ENCODE measurements at regions not wholly inside any gene's neighbourhood (a gene's known extent, or its start where the extent isn't known, plus 50 kb on each side); places are given as distances from the start of the nearest gene placed in this dataset.
"Not testable (repeated sequence)": the region's sequence is repeated elsewhere in the genome, so short reads cannot be mapped to it uniquely, and the experiment has no call there.

DNA sequence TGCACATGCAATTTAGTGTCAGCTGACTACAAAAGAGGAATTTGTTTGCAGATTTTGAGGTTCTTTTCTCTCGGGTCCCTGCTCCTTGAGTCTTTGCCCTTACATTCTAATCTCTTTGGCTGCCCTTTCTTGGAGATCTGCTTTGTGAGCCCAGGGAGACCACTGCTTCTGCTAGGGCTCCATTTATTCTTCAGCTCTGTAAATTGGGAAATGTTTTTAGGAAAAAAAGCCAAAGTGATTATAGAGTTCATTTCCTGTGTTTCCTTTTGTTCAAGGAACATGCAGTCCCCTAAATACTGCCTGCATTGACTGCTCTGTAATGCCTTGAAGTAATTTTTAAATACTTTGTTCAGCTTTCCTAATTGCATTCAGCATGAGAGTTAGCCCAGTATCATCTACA is 197.4 kb downstream of the CSNK1G3 start:
- Histone ChIP-seq H3K27me3 (ENCODE audit: control insufficient read depth, insufficient read depth, low read length) (no peaks in the 10 kb centered on the region), H3K9me3 (ENCODE audit: control insufficient read depth, low read length) (no peaks in the 10 kb centered on the region), H3K36me3 (ENCODE audit: control insufficient read depth, insufficient read depth, low read length) (no peaks in the 10 kb centered on the region), H3K4me3 (ENCODE audit: low read length) (no peak overlapping the region), H3K9ac (ENCODE audit: low read length) (no peak overlapping the region), H3K4me1 (ENCODE audit: control insufficient read depth, insufficient read depth, low read length) (no peaks in the 10 kb centered on the region)

DNA sequence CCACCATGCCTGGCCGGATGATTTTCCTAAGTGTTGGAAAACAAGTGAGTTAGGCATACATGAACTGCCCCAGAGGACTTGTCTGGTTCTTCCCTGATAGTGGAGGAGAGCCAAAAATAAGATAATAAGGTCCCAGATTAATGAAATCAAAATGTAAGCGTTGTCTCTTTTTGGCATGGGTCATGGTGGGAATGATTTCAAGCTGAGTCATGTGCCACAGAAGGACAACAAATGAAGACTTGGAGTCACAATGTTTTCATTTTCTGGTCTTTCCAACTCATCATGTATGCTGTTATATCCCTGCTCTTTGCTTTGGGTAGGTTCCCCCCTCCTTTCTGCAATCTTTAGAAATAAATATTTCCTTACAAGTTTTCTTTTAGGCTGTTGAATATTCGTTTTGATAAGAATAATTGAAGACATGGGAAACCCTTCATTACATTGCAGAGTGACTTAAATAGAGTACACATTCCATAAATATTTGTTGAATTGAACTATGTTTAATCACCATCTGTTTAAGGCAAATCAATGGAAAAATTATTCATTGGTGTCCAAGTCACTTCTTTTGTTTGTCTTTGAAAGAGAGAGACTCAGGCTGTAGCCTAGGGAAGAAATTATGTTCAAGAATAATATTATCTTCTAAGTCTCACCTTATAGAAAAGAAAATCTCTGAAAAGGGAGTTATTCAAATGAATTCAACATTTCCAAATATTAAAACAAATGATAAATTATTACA is 196.3 kb downstream of the CSNK1G3 start:
- H3K36me3 ChIP-seq (ENCODE audit: control insufficient read depth, insufficient read depth, low read length) = no peaks in the 10 kb centered on the region
- no peaks in the 10 kb centered on the region for H3K9me3 ChIP-seq (ENCODE audit: control insufficient read depth, low read length)
- no peak overlapping the region for H3K9ac ChIP-seq (ENCODE audit: low read length)
- H3K4me3 ChIP-seq (ENCODE audit: low read length) = no peak overlapping the region
- no peaks in the 10 kb centered on the region for H3K27me3 ChIP-seq (ENCODE audit: control insufficient read depth, insufficient read depth, low read length)
- H3K4me1 ChIP-seq (ENCODE audit: control insufficient read depth, insufficient read depth, low read length) = no peaks in the 10 kb centered on the region

DNA sequence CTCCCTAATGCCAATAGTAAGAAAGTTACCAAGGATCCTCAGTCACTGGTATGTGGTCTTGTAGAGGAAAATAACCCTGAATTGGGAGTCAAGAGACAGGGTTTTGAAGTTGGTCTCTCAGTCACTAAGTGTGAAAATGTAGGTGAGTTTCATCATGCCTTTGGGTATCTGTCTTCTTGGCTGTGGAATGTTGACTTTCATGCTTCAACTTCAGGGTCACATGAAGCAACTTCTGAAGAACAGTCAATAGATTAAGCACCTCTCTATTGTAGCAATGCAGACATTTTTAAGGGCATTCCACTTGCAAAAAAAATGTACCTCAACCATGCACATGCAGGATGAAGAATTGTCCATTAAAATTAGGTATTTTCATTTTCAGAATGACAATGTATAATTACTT is 194.6 kb downstream of the CSNK1G3 start:
- Histone ChIP-seq H3K9ac (ENCODE audit: low read length) (no peak overlapping the region), H3K27me3 (ENCODE audit: control insufficient read depth, insufficient read depth, low read length) (no peaks in the 10 kb centered on the region), H3K36me3 (ENCODE audit: control insufficient read depth, insufficient read depth, low read length) (no peaks in the 10 kb centered on the region), H3K9me3 (ENCODE audit: control insufficient read depth, low read length) (no peaks in the 10 kb centered on the region), H3K4me3 (ENCODE audit: low read length) (no peak overlapping the region), H3K4me1 (ENCODE audit: control insufficient read depth, insufficient read depth, low read length) (no peaks in the 10 kb centered on the region)

DNA sequence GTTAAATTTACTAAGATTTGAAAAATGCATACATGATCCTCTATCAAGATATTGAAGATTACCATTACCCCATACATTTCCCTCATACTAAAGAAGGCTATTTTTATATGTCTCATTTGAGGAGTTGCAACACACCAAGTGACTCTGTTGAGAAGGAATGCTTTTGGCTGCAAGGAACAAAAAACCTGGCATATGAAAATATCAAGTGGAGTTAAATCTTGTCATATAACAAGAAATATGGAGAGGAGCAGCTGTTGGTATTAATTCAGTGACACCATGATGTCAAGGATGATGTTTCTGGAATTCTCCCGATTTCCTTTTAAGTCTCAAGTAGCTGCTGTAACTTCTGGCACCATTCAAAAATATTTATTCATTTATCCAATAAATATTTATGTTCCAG is 193.8 kb downstream of the CSNK1G3 start:
- no peaks in the 10 kb centered on the region for H3K36me3 ChIP-seq (ENCODE audit: control insufficient read depth, insufficient read depth, low read length)
- H3K4me1 ChIP-seq (ENCODE audit: control insufficient read depth, insufficient read depth, low read length) = no peaks in the 10 kb centered on the region
- H3K9me3 ChIP-seq (ENCODE audit: control insufficient read depth, low read length) = no peaks in the 10 kb centered on the region
- H3K9ac ChIP-seq (ENCODE audit: low read length) = no peak overlapping the region
- no peaks in the 10 kb centered on the region for H3K27me3 ChIP-seq (ENCODE audit: control insufficient read depth, insufficient read depth, low read length)
- H3K4me3 ChIP-seq (ENCODE audit: low read length) = no peak overlapping the region

DNA sequence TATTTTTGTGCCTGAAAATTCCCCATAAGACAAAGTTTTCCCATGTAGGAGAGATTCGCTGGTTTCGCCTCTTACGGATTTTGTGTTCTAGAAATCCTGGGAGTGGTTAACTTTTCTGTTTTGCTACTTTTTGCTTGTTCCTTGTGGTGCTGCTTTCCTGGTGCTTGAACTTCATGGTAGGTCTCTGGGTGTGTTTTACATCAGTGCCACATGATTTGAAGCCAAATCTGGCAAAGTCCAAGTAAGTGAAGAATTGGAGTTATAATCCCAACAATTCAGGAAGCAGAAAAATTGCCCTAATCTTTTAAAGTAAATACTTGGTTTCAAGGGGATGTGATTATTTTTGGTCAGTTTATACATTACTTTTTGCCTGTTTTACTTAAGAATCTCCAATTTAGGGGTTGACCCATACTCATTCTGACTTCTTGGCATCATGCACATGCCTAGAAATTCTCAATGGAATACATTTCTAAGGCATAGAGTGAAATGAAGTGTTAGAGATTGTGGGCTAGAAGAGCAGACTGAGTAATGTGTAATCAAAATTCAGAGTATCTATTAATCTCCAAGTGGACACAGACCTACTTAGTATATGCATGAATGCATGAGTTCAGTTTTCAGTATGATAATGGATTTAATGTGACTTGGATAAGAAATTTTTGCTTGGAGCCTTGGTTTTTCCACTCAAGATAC is 189.7 kb downstream of the CSNK1G3 start:
- Histone ChIP-seq H3K4me3 (ENCODE audit: low read length) (no peak overlapping the region), H3K36me3 (ENCODE audit: control insufficient read depth, insufficient read depth, low read length) (no peaks in the 10 kb centered on the region), H3K9ac (ENCODE audit: low read length) (no peak overlapping the region), H3K9me3 (ENCODE audit: control insufficient read depth, low read length) (no peaks in the 10 kb centered on the region), H3K27me3 (ENCODE audit: control insufficient read depth, insufficient read depth, low read length) (no peaks in the 10 kb centered on the region), H3K4me1 (ENCODE audit: control insufficient read depth, insufficient read depth, low read length) (no peaks in the 10 kb centered on the region)

DNA sequence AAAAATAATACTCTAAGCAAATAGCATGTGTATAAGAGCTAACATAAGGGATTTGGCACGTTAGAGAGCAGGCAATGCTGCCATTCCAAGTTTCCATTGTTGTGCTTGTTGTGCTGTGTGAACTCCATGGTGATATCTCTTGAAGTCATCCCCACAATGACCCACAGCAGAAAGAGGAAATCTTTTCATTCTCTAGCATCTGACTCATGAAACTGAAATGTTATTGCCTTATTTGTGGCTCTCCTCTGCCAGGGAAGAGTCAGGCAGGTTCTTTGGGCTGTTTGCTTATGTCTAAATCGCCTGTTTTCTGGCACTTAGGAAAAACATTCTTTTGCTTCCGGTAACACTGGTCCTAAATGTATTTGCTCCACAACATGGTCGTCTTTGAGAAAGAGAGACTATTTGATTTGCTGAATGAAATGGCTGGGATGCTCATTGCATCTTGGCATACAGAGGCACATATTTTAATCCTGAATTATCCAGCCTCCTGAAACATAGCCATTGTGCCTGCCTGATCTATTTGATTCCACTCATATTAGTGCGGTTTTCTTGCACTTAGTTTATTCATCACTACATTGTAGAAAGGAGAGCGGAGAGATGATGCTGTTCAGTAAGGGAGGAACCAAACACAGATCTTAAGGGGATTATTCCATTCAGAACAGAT is 188.8 kb downstream of the CSNK1G3 start:
- H3K4me3 ChIP-seq (ENCODE audit: low read length) = no peak overlapping the region
- no peak overlapping the region for H3K9ac ChIP-seq (ENCODE audit: low read length)

DNA sequence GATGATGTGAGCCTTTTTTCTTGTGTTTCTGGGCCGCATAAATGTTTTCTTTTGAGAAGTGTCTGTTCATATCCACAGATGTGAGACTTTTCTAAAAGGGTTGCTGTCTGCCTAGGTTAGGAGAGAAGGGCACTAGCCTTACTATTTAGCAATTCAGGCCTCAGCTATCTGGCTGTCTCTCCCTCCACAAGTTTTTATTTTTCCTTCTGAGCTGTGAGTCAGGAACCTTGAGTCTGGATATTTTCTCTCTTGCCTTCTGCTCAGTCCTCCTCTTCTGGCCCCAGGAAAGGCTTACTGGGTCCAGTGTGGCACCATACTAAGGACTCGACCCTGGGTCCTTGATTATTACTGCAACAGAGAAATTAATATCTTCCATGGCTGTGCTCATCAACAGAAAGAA is 187.6 kb downstream of the CSNK1G3 start:
- no peaks in the 10 kb centered on the region for H3K36me3 ChIP-seq (ENCODE audit: control insufficient read depth, insufficient read depth, low read length)
- H3K9ac ChIP-seq (ENCODE audit: low read length) = no peak overlapping the region
- H3K9me3 ChIP-seq (ENCODE audit: control insufficient read depth, low read length) = no peaks in the 10 kb centered on the region
- no peak overlapping the region for H3K4me3 ChIP-seq (ENCODE audit: low read length)
- no peaks in the 10 kb centered on the region for H3K4me1 ChIP-seq (ENCODE audit: control insufficient read depth, insufficient read depth, low read length)
- no peaks in the 10 kb centered on the region for H3K27me3 ChIP-seq (ENCODE audit: control insufficient read depth, insufficient read depth, low read length)

More for the DNA sequence above, 188.8 kb downstream of the CSNK1G3 start:
- H3K27me3 ChIP-seq (ENCODE audit: control insufficient read depth, insufficient read depth, low read length) = no peaks in the 10 kb centered on the region
- H3K4me1 ChIP-seq (ENCODE audit: control insufficient read depth, insufficient read depth, low read length) = no peaks in the 10 kb centered on the region
- H3K9me3 ChIP-seq (ENCODE audit: control insufficient read depth, low read length) = no peaks in the 10 kb centered on the region
- H3K36me3 ChIP-seq (ENCODE audit: control insufficient read depth, insufficient read depth, low read length) = no peaks in the 10 kb centered on the region

DNA sequence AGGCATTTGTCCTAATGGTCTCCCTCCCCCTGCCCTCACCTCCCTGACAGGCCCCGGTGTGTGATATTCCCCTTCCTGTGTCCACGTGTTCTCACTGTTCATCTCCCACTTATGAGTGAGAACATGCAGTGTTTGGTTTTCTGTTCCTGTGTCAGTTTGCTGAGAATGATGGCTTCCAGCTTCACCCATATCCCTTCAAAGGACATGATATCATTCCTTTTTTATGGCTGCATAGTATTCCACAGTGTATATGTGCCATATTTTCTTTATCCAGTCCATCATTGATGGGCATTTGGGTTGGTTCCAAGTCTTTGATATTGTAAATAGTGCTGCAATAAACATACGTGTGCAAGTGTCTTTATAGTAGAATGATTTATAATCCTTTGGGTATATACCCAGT is 187.0 kb downstream of the CSNK1G3 start:
- H3K27me3 ChIP-seq (ENCODE audit: control insufficient read depth, insufficient read depth, low read length); H3K36me3 ChIP-seq (ENCODE audit: control insufficient read depth, insufficient read depth, low read length); H3K9ac ChIP-seq (ENCODE audit: low read length); H3K4me3 ChIP-seq (ENCODE audit: low read length); H3K4me1 ChIP-seq (ENCODE audit: control insufficient read depth, insufficient read depth, low read length); H3K9me3 ChIP-seq (ENCODE audit: control insufficient read depth, low read length): not testable (repeated sequence)

DNA sequence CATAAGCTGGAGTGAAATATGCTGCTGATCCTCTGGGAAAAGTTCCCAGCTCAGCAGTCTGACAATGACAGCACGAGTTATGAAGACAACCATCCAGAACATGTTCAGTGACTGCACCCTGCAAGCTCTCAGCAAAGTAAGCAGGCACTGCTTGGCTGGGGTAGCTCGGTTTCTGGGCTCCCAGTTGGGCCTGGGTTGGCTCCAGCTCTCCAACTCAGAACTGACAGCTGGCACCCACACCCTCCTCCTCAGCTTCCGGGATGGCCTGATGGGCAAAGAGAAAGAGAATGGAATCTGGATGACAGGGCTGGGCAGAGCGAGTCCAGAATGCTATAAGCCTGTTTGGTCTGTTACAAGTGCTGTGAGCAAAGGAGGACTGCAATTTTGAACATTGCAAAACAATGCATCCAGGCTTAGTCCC is 185.0 kb downstream of the CSNK1G3 start:
- H3K4me1 ChIP-seq (ENCODE audit: control insufficient read depth, insufficient read depth, low read length) = no peaks in the 10 kb centered on the region
- H3K36me3 ChIP-seq (ENCODE audit: control insufficient read depth, insufficient read depth, low read length) = no peaks in the 10 kb centered on the region
- H3K4me3 ChIP-seq (ENCODE audit: low read length) = no peak overlapping the region
- no peaks in the 10 kb centered on the region for H3K9me3 ChIP-seq (ENCODE audit: control insufficient read depth, low read length)
- no peaks in the 10 kb centered on the region for H3K27me3 ChIP-seq (ENCODE audit: control insufficient read depth, insufficient read depth, low read length)
- H3K9ac ChIP-seq (ENCODE audit: low read length) = no peak overlapping the region

DNA sequence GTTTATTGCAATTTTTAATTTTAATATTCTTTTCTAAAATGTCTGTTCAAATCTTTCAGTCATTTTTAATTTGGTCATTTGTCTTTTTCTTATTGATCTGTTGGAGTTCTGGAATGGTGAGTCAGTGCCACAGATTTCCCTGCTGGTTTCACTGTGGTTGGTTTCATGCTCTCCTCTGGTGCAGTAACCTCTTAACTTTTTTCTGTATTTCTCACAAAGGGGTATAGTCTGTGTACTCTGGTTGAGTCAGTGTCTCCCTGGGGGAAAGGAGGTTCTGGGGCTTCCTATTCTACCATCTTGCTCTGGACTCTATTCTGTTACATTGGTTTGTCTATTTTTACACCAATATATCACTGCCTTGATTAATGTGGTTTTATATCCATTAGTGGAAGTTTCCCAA is 178.8 kb downstream of the CSNK1G3 start:
- Histone ChIP-seq H3K9ac (ENCODE audit: low read length) (no peak overlapping the region), H3K27me3 (ENCODE audit: control insufficient read depth, insufficient read depth, low read length) (no peaks in the 10 kb centered on the region), H3K4me3 (ENCODE audit: low read length) (no peak overlapping the region), H3K36me3 (ENCODE audit: control insufficient read depth, insufficient read depth, low read length) (no peaks in the 10 kb centered on the region), H3K4me1 (ENCODE audit: control insufficient read depth, insufficient read depth, low read length) (no peaks in the 10 kb centered on the region), H3K9me3 (ENCODE audit: control insufficient read depth, low read length) (no peaks in the 10 kb centered on the region)

DNA sequence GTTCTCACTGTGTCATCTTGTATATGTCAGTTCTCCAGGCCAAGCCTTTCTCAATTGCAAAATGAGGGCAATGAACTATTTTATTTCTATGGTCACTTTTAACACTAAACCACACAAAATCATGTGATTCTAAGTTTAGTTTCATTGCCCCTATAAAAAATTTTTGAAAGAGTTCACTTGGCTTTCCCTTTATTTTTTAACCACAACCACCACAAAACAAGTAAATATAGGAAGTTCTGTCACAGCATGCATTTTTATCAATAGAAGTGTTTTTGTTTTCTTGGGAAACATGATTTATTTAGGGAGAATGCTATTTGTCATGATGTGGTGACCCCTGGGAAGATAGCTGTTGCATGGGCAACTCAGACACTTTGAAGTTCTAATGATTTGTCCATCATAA is 169.1 kb downstream of the CSNK1G3 start:
- no peaks in the 10 kb centered on the region for H3K9me3 ChIP-seq (ENCODE audit: control insufficient read depth, low read length)
- no peaks in the 10 kb centered on the region for H3K4me1 ChIP-seq (ENCODE audit: control insufficient read depth, insufficient read depth, low read length)
- H3K27me3 ChIP-seq (ENCODE audit: control insufficient read depth, insufficient read depth, low read length) = no peaks in the 10 kb centered on the region

DNA sequence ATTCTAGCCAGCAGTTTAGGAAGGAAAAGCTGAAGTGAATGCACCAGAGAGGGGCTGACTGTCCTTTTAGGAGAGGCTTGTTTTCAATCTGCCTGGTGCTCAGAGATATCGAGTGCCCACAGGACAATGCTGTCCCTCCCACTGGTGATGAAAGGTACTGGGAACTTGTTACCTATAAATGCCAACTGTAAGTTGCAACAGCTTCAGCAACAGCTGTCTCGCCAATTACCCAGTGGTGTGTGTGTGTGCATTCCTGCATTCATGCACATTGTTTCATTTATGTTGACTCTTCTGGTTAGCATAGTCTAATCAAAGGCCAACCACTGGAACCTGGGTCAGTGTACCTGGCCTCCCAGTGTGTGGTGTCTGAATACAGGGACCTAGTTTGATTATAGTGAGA is 161.1 kb downstream of the CSNK1G3 start:
- no peak overlapping the region for H3K4me3 ChIP-seq (ENCODE audit: low read length)
- H3K4me1 ChIP-seq (ENCODE audit: control insufficient read depth, insufficient read depth, low read length) = no peaks in the 10 kb centered on the region
- no peaks in the 10 kb centered on the region for H3K36me3 ChIP-seq (ENCODE audit: control insufficient read depth, insufficient read depth, low read length)
- H3K9me3 ChIP-seq (ENCODE audit: control insufficient read depth, low read length) = no peaks in the 10 kb centered on the region
- no peak overlapping the region for H3K9ac ChIP-seq (ENCODE audit: low read length)
- no peaks in the 10 kb centered on the region for H3K27me3 ChIP-seq (ENCODE audit: control insufficient read depth, insufficient read depth, low read length)

More for the DNA sequence above, 169.1 kb downstream of the CSNK1G3 start:
- no peak overlapping the region for H3K9ac ChIP-seq (ENCODE audit: low read length)
- H3K4me3 ChIP-seq (ENCODE audit: low read length) = no peak overlapping the region
- H3K36me3 ChIP-seq (ENCODE audit: control insufficient read depth, insufficient read depth, low read length) = no peaks in the 10 kb centered on the region

Measured in mucosa of stomach (tissue), 1 donor.